Endothelial cell of umbilical vein (primary cell): ENCODE measurements at regions not wholly inside any gene's neighbourhood (a gene's known extent, or its start where the extent isn't known, plus 50 kb on each side); places are given as distances from the start of the nearest gene placed in this dataset.

Source experiments
- BruUV-seq: library from RNA; stranded (reverse); fragments of 400-500 nt; replicated peaks from 2 replicates; lab custom pipeline; 2021; lab: Mats Ljungman, UMichigan
- CTCF ChIA-PET: fragments of 300-600, 350-600 bp; sonication (Branson Sonifier 250); formaldehyde crosslinking; loops from one replicate; lab custom pipeline; 2021; ENCODE audit warnings: antibody characterized with exemption, inconsistent platforms; lab: Charles Lee
- POLR2A ChIA-PET: fragments of 300-600, 350-600 bp; sonication (Branson Sonifier 250); formaldehyde crosslinking; loops from one replicate; lab custom pipeline; 2021; ENCODE audit warnings: antibody characterized with exemption, inconsistent platforms; lab: Charles Lee
- DNase-seq: peaks from one replicate; pipeline ENCODE4 v3.0.0-alpha.2; 2011; ENCODE audit warnings: low read depth, low spot score
- FAIRE-seq: peaks from 2 replicates; lab custom pipeline; 2011; peaks lifted over from hg19 to GRCh38; lab: Jason Lieb, UNC
- H2AFZ ChIP-seq: 2 replicates; pipeline ENCODE4 v1.6.0; 2012; ENCODE audit warnings: low read depth, low read length, control low read depth, inconsistent platforms
- H3K27ac ChIP-seq: 2 replicates; pipeline ENCODE4 v1.5.1; 2011; ENCODE audit warnings: low read depth, mild to moderate bottlenecking, control low read depth, low read length, moderate library complexity; ENCODE audit not compliant: insufficient read depth
- H3K27me3 ChIP-seq, 2 experiments: 2 replicates each; pipeline versions ENCODE4 v1.6.0 to v1.6.1; 2011; ENCODE audit warnings: low read length in 2 of 2, mixed read lengths in 1 of 2; ENCODE audit not compliant: control insufficient read depth in 2 of 2, insufficient read depth in 2 of 2
- H3K36me3 ChIP-seq, 2 experiments: 2 replicates in 1 of 2; 3 replicates in 1 of 2; pipeline ENCODE4 v1.5.1; 2011; ENCODE audit warnings: low read length in 2 of 2, mild to moderate bottlenecking in 1 of 2, moderate library complexity in 1 of 2; ENCODE audit not compliant: control insufficient read depth in 2 of 2, insufficient read depth in 2 of 2; ENCODE audit errors: extremely low read depth in 1 of 2
- H3K4me1 ChIP-seq: 3 replicates; pipeline ENCODE4 v1.5.1; 2011; ENCODE audit warnings: mild to moderate bottlenecking, low read length; ENCODE audit not compliant: control insufficient read depth, insufficient read depth; ENCODE audit errors: extremely low read depth
- H3K4me2 ChIP-seq: 2 replicates; pipeline ENCODE4 v1.6.1; 2011; ENCODE audit warnings: low read length, control low read depth, mixed read lengths; ENCODE audit not compliant: insufficient read depth
- H3K4me3 ChIP-seq, 3 experiments: fragments of 200-600 bp in 1 of 3; sonication (generic), shearing (Covaris generic) in 1 of 3; replicated peaks in 1 of 3; 2 replicates each; pipeline ENCODE4 v1.5.1; 2011 to 2016; ENCODE audit warnings: control low read depth in 3 of 3, low read length in 3 of 3, mild to moderate bottlenecking in 2 of 3, inconsistent platforms in 1 of 3, low read depth in 1 of 3, moderate library complexity in 1 of 3; ENCODE audit not compliant: insufficient read depth in 1 of 3
- H3K79me2 ChIP-seq: 2 replicates; pipeline ENCODE4 v1.6.0; 2012; ENCODE audit warnings: low read length, inconsistent platforms; ENCODE audit not compliant: control insufficient read depth, insufficient read depth
- H3K9ac ChIP-seq: replicated peaks from 2 replicates; pipeline ENCODE3; 2011; ENCODE audit warnings: low read length, control low read depth; ENCODE audit not compliant: insufficient read depth; ENCODE audit errors: extremely low read depth
- H3K9me1 ChIP-seq: replicated peaks from 3 replicates; pipeline ENCODE4 v1.6.0; 2011; ENCODE audit warnings: mild to moderate bottlenecking, low read length; ENCODE audit not compliant: control insufficient read depth, insufficient read depth; ENCODE audit errors: extremely low read depth
- H3K9me3 ChIP-seq: replicated peaks from 2 replicates; pipeline ENCODE4 v1.5.1; 2012; ENCODE audit warnings: low read length, inconsistent platforms; ENCODE audit not compliant: control insufficient read depth, insufficient read depth
- H4K20me1 ChIP-seq: replicated peaks from 2 replicates; pipeline ENCODE3; 2011; ENCODE audit warnings: mild to moderate bottlenecking, low read length; ENCODE audit not compliant: control insufficient read depth, insufficient read depth; ENCODE audit errors: extremely low read depth
- EZH2 ChIP-seq: IDR thresholded peaks from 2 replicates; pipeline ENCODE4 v1.6.1; 2012; ENCODE audit warnings: borderline replicate concordance, low read depth, mild to moderate bottlenecking, moderate library complexity, low read length, inconsistent platforms; ENCODE audit not compliant: severe bottlenecking
- FOS ChIP-seq: IDR thresholded peaks from 2 replicates; pipeline ENCODE4 v1.6.1; 2011; ENCODE audit warnings: mild to moderate bottlenecking, low read length, moderate library complexity, borderline replicate concordance; ENCODE audit not compliant: insufficient read depth
- GATA2 ChIP-seq: IDR thresholded peaks from 2 replicates; pipeline ENCODE4 v1.7.0; 2011; ENCODE audit warnings: low read depth, mild to moderate bottlenecking, moderate library complexity, mixed read lengths, low read length; ENCODE audit not compliant: insufficient read length, insufficient read depth
- JUN ChIP-seq: IDR thresholded peaks from 2 replicates; pipeline ENCODE4 v1.6.1; 2011; ENCODE audit warnings: borderline replicate concordance, low read depth; ENCODE audit not compliant: insufficient read length, insufficient read depth
- MAX ChIP-seq: IDR thresholded peaks from 2 replicates; pipeline ENCODE4 v1.6.1; 2011; ENCODE audit not compliant: insufficient read depth, insufficient read length
- MYC ChIP-seq: IDR thresholded peaks from one replicate; pipeline ENCODE4 v1.6.1; 2011; ENCODE audit warnings: mild to moderate bottlenecking, low read depth, low read length
- POLR2A ChIP-seq: IDR thresholded peaks from 2 replicates; pipeline ENCODE4 v1.6.1; 2012; ENCODE audit warnings: low read depth, mild to moderate bottlenecking, control low read depth, low read length
- POLR2AphosphoS5 ChIP-seq: IDR thresholded peaks from 2 replicates; pipeline ENCODE4 v1.6.1; 2012; ENCODE audit warnings: low read depth, mild to moderate bottlenecking, control low read depth, low read length, moderate library complexity; ENCODE audit not compliant: insufficient read depth
- dilution Hi-C: fragments of 300-500 bp; cut with MboI; formaldehyde crosslinking; loops from one replicate; pipeline ENCODE4 v1.15.0; 2019; ENCODE audit warnings: low sequenced_read_pairs; ENCODE audit not compliant: extremely low pct_ligation_motif_present
- intact Hi-C: fragments of 100-400 bp; cut with micrococcal nuclease; formaldehyde crosslinking; loops from one replicate; pipeline ENCODE4 v1.10.0; 2022
- TF ChIP-seq, protein P1 (sequence below), 2 donors: IDR thresholded peaks; 1 replicate in 1 of 2; 2 replicates in 1 of 2; pipeline ENCODE4 v1.5.1; 2011; ENCODE audit warnings: low read length in 2 of 2, mild to moderate bottlenecking in 2 of 2, moderate library complexity in 2 of 2, control low read depth in 1 of 2, inconsistent platforms in 1 of 2, low read depth in 1 of 2; ENCODE audit not compliant: insufficient read depth in 1 of 2; ENCODE audit errors: extremely low read depth in 1 of 2

DNA sequence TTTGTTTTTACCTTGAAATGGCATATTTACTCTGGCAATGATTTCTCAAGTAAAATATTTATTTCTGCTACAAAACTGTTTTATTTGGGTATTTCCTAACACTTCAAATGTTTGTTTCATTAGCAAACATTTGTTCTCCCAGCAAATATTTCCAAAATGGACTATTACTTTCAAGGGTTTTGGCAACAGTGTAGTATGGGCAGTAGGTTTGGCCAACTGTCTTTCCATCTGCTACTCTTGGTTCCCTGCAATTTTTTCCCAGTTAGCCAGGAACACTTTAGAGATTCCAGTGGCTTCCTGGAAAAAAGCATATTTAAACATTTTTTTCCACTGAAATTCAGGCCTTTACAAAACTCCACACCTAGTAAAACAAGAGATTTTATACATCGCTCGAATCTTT is 466.6 kb downstream of the SLITRK6 start:
- BruUV-seq, result no TSS peak
- no peak overlapping the region for H3K4me2 ChIP-seq
- H3K4me1 ChIP-seq, result no peaks in the 10 kb centered on the region
- intact Hi-C loops, result no loop called here
- TF ChIP-seq POLR2A, result no peak
- TF ChIP-seq EZH2, result no peak
- TF ChIP-seq, protein P1, sequence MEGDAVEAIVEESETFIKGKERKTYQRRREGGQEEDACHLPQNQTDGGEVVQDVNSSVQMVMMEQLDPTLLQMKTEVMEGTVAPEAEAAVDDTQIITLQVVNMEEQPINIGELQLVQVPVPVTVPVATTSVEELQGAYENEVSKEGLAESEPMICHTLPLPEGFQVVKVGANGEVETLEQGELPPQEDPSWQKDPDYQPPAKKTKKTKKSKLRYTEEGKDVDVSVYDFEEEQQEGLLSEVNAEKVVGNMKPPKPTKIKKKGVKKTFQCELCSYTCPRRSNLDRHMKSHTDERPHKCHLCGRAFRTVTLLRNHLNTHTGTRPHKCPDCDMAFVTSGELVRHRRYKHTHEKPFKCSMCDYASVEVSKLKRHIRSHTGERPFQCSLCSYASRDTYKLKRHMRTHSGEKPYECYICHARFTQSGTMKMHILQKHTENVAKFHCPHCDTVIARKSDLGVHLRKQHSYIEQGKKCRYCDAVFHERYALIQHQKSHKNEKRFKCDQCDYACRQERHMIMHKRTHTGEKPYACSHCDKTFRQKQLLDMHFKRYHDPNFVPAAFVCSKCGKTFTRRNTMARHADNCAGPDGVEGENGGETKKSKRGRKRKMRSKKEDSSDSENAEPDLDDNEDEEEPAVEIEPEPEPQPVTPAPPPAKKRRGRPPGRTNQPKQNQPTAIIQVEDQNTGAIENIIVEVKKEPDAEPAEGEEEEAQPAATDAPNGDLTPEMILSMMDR (IDR thresholded peaks at IDR 0.05; ENCODE audit: extremely low read depth in 1 of 2, insufficient read depth in 1 of 2, low read depth in 1 of 2, low read length in 2 of 2), result no peak
- TF ChIP-seq FOS, result no peak
- no peak for TF ChIP-seq MAX
- no peak for TF ChIP-seq JUN
- no peak for TF ChIP-seq GATA2
- no peak for TF ChIP-seq POLR2AphosphoS5
- TF ChIP-seq MYC, result no peak
- CTCF ChIA-PET, result no interaction called here
- H3K36me3 ChIP-seq, result no peaks in the 10 kb centered on the region
- DNase-seq (no peak), FAIRE-seq (no peak)
- no peaks in the 10 kb centered on the region for H3K9me1 ChIP-seq
- H3K27me3 ChIP-seq, result no peaks in the 10 kb centered on the region
- H4K20me1 ChIP-seq, result no peaks in the 10 kb centered on the region
- dilution Hi-C loops, result no loop called here
- no peak overlapping the region for H3K4me3 ChIP-seq
- H3K9me3 ChIP-seq, result no peaks in the 10 kb centered on the region
- H2AFZ ChIP-seq, result no peak overlapping the region
- POLR2A ChIA-PET, result no interaction called here
- no peaks in the 10 kb centered on the region for H3K79me2 ChIP-seq
- H3K9ac ChIP-seq, result no peak overlapping the region
- no peak overlapping the region for H3K27ac ChIP-seq
